SU-DHL-6 (cell line): ENCODE measurements at regions not wholly inside any gene's neighbourhood (a gene's known extent, or its start where the extent isn't known, plus 50 kb on each side); places are given as distances from the start of the nearest gene placed in this dataset.

Experiments
- H2AFZ ChIP-seq: fragments of 200-600 bp; sonication (generic); 2 replicates; pipeline ENCODE4 v1.6.1; 2014; ENCODE audit warnings: low read depth, mild to moderate bottlenecking, moderate library complexity, mixed read lengths, antibody characterized with exemption, low read length; ENCODE audit not compliant: severe bottlenecking
- H3F3A ChIP-seq: fragments of 200-600 bp; shearing (Covaris generic); 2 replicates; pipeline ENCODE4 v1.6.0; 2016; ENCODE audit warnings: antibody characterized with exemption, mild to moderate bottlenecking; ENCODE audit not compliant: insufficient read depth
- H3K27ac ChIP-seq: fragments of 200-600 bp; sonication (generic); 2 replicates; pipeline ENCODE4 v1.5.1; 2016; ENCODE audit warnings: low read depth, mild to moderate bottlenecking, low read length, moderate library complexity, mixed read lengths
- H3K27me3 ChIP-seq: fragments of 200-600 bp; sonication (generic), shearing (Covaris generic); 2 replicates; pipeline ENCODE4 v1.6.0; 2014; ENCODE audit warnings: mild to moderate bottlenecking, low read length
- H3K36me3 ChIP-seq: fragments of 200-600 bp; sonication (generic); 2 replicates; pipeline ENCODE4 v1.6.1; 2014; ENCODE audit warnings: mild to moderate bottlenecking, low read length, mixed read lengths
- H3K4me2 ChIP-seq: fragments of 300-600, 200-600 bp; shearing (Covaris generic), sonication (generic); 2 replicates; pipeline ENCODE4 v1.6.0; 2014; ENCODE audit warnings: low read length, low read depth, mild to moderate bottlenecking; ENCODE audit not compliant: poor library complexity, severe bottlenecking
- H3K4me3 ChIP-seq: fragments of 200-600 bp; sonication (generic); 2 replicates; pipeline ENCODE4 v1.5.1; 2014; ENCODE audit warnings: antibody characterized with exemption, low read length, mild to moderate bottlenecking, mixed read lengths; ENCODE audit not compliant: insufficient read depth, poor library complexity, severe bottlenecking
- H3K79me2 ChIP-seq: fragments of 200-600 bp; sonication (generic); 2 replicates; pipeline ENCODE4 v1.6.1; 2014; ENCODE audit warnings: mild to moderate bottlenecking, low read length, moderate library complexity; ENCODE audit not compliant: insufficient read depth
- H3K9ac ChIP-seq: fragments of 200-600 bp; sonication (generic); 2 replicates; pipeline ENCODE4 v1.7.0; 2014; ENCODE audit warnings: mild to moderate bottlenecking, low read length
- H3K9me2 ChIP-seq: fragments of 200-600 bp; sonication (generic); replicated peaks from 2 replicates; pipeline ENCODE4 v1.6.1; 2014; ENCODE audit warnings: low read length; ENCODE audit not compliant: insufficient read depth
- H3K9me3 ChIP-seq: fragments of 200-600 bp; sonication (generic); 2 replicates; pipeline ENCODE4 v1.6.1; 2014; ENCODE audit warnings: low read length, mixed read lengths; ENCODE audit not compliant: insufficient read depth
- H4K20me1 ChIP-seq: fragments of 200-600 bp; sonication (generic); 2 replicates; pipeline ENCODE4 v1.6.1; 2014; ENCODE audit warnings: low read depth, mild to moderate bottlenecking, antibody characterized with exemption, low read length, moderate library complexity, mixed read lengths
- CTCF ChIP-seq: fragments of 200-600 bp; sonication (generic); IDR thresholded peaks from one replicate; pipeline ENCODE4 v1.5.1; 2017; ENCODE audit warnings: antibody characterized with exemption, mild to moderate bottlenecking, low read length, moderate library complexity; ENCODE audit not compliant: insufficient read depth, poor library complexity, severe bottlenecking
- EZH2phosphoT487 ChIP-seq: fragments of 200-600 bp; sonication (generic), shearing (Covaris generic); conservative IDR thresholded peaks from 2 replicates; pipeline ENCODE4 v1.6.1; 2018; ENCODE audit warnings: mild to moderate bottlenecking, antibody characterized with exemption, low read length, moderate library complexity, mixed read lengths

- Histone ChIP-seq H3K9me3 (no peaks in the 10 kb centered on the region), H2AFZ (no peak overlapping the region), H3K9me2 (no peaks in the 10 kb centered on the region), H3K36me3 (no peaks in the 10 kb centered on the region), H4K20me1 (no peaks in the 10 kb centered on the region), H3F3A (no peaks in the 10 kb centered on the region), H3K27ac (no peak overlapping the region), H3K4me2 (no peak overlapping the region), H3K79me2 (no peaks in the 10 kb centered on the region), H3K4me3 (no peak overlapping the region), H3K9ac (no peak overlapping the region), H3K27me3 (no peaks in the 10 kb centered on the region)
- TF ChIP-seq CTCF (no peak), EZH2phosphoT487 (no peak)
Observed at GRCh38 chr15:99480016-99480810, 85.6 kb upstream of the MEF2A start.

GRCh38 chr15:99481113-99481950 lies 84.5 kb upstream of the MEF2A start:
- Histone ChIP-seq H3F3A (no peaks in the 10 kb centered on the region), H3K9ac (no peak overlapping the region), H3K9me2 (no peaks in the 10 kb centered on the region), H2AFZ (no peak overlapping the region), H4K20me1 (no peaks in the 10 kb centered on the region), H3K36me3 (no peaks in the 10 kb centered on the region), H3K79me2 (no peaks in the 10 kb centered on the region), H3K27ac (no peak overlapping the region), H3K27me3 (no peaks in the 10 kb centered on the region), H3K9me3 (no peaks in the 10 kb centered on the region), H3K4me3 (no peak overlapping the region), H3K4me2 (no peak overlapping the region)
- TF ChIP-seq CTCF, result no peak
- no peak for TF ChIP-seq EZH2phosphoT487

GRCh38 chr15:99481951-99482230 lies 83.9 kb upstream of the MEF2A start:
- Histone ChIP-seq H3K36me3 (no peaks in the 10 kb centered on the region), H2AFZ (no peak overlapping the region), H3K9ac (no peak overlapping the region), H3K4me3 (no peak overlapping the region), H3K79me2 (no peaks in the 10 kb centered on the region), H3K9me2 (no peaks in the 10 kb centered on the region), H3K27me3 (no peaks in the 10 kb centered on the region), H3K27ac (no peak overlapping the region), H3K9me3 (no peaks in the 10 kb centered on the region), H4K20me1 (no peaks in the 10 kb centered on the region), H3F3A (no peaks in the 10 kb centered on the region), H3K4me2 (no peak overlapping the region)
- TF ChIP-seq CTCF (no peak), EZH2phosphoT487 (no peak)
